ENCODE measurements at regions not wholly inside any gene's neighbourhood (a gene's known extent, or its start where the extent isn't known, plus 50 kb on each side); places are given as distances from the start of the nearest gene placed in this dataset.
A peak's percentile ranks its signal among the peaks of the same experiment; 100 is the strongest.

DNA sequence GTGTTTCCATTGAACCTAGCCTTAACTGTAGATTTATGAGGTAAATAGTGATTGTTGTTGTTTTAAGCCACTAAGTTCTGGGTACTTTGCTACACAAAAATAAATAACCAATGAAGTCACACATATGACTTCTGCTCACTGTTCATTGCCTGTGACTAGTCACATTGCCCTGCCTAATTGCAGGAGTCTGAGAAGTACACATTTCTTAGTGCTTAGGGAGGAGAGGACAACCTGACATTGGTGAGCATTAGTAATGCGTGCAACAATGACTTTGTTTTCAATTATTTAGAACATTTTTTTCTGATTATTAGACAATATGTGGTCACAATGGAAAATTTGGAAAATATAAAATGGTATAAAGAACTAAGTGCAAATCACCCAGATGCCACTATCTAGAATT, 133.2 kb upstream of the DAZL start:
- Histone ChIP-seq H3K27ac (ENCODE audit: low read depth, low read length) (no peak overlapping the region; the same call in 1 of the 2 replicates), H3K4me3 (ENCODE audit: low read depth, low read length) (no peak overlapping the region), H2AFZ (ENCODE audit: low read length, unreplicated experiment) (no peak overlapping the region), H3K36me3 (ENCODE audit: insufficient read depth, low read length) (peaks cover 3% of the 10 kb centered on the region; the same call in 1 of the 2 replicates), H3K79me2 (ENCODE audit: control insufficient read depth, insufficient read depth, low read length, unreplicated experiment) (no peaks in the 10 kb centered on the region), H3K27me3 (ENCODE audit: insufficient read depth, low read length) (no peaks in the 10 kb centered on the region), H3K4me1 (ENCODE audit: control insufficient read depth, insufficient read depth, low read length, unreplicated experiment) (peaks cover 10% of the 10 kb centered on the region)

DNA sequence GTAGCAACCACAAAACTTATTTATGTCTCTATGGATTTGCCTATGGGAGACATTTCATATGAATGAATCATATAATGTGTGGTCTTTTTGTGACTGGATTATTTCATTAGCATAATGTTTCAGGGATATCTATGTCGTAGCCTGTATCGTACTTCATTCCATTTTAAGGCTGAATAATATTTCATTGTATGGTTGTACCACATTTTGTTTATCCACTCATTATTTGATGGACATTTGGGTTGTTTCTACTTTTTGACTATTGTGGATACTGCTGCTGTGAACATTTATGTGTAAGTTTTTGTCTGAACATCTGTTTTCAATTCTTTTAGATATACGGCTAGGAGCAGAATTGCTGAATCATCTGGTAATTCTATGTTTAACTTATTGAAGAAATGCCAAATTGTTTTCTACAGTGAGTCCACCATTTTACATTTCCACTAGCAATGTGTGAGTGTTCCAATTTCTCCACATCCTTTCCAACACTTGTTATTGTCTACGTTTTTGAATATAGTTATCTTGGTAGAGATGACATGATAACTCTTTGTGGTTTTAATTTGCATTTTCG, 134.4 kb upstream of the DAZL start:
- Histone ChIP-seq H3K27me3 (ENCODE audit: insufficient read depth, low read length) (no peaks in the 10 kb centered on the region), H3K79me2 (ENCODE audit: control insufficient read depth, insufficient read depth, low read length, unreplicated experiment) (no peaks in the 10 kb centered on the region), H3K4me1 (ENCODE audit: control insufficient read depth, insufficient read depth, low read length, unreplicated experiment) (peaks cover 10% of the 10 kb centered on the region), H3K27ac (ENCODE audit: low read depth, low read length) (peak overlapping the region; percentile 74), H2AFZ (ENCODE audit: low read length, unreplicated experiment) (no peak overlapping the region), H3K36me3 (ENCODE audit: insufficient read depth, low read length) (peaks cover 3% of the 10 kb centered on the region; the same call in 1 of the 2 replicates), H3K4me3 (ENCODE audit: low read depth, low read length) (peak overlapping the region; percentile 24; the same call in 1 of the 2 replicates)

DNA sequence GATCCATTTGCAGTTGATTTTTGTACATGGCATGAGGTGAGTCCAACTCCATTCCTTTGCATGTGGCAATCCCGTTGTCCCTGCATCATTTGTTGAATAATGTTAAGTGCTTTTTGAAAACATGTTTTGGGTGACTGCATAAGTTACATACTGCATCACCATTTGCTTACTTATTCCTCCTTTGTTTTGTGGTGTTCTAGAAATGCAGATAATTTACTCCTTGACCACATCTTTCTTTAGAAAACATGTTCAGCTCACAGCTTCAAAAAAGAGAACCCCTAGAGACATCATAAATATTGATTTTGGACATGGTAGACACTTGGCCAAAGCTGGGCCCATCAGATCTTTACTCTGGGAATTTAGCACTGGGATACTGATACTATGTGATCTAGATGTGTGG, 135.3 kb upstream of the DAZL start:
- H3K27ac ChIP-seq (ENCODE audit: low read depth, low read length): peak overlapping the region; percentile 74
- peaks cover 3% of the 10 kb centered on the region; the same call in 1 of the 2 replicates for H3K36me3 ChIP-seq (ENCODE audit: insufficient read depth, low read length)
- H2AFZ ChIP-seq (ENCODE audit: low read length, unreplicated experiment): no peak overlapping the region
- H3K4me3 ChIP-seq (ENCODE audit: low read depth, low read length): no peak overlapping the region
- H3K79me2 ChIP-seq (ENCODE audit: control insufficient read depth, insufficient read depth, low read length, unreplicated experiment): no peaks in the 10 kb centered on the region
- H3K27me3 ChIP-seq (ENCODE audit: insufficient read depth, low read length): no peaks in the 10 kb centered on the region
- H3K4me1 ChIP-seq (ENCODE audit: control insufficient read depth, insufficient read depth, low read length, unreplicated experiment): peaks cover 10% of the 10 kb centered on the region

- Histone ChIP-seq H3K79me2 (ENCODE audit: control insufficient read depth, insufficient read depth, low read length, unreplicated experiment) (no peaks in the 10 kb centered on the region), H3K4me1 (ENCODE audit: control insufficient read depth, insufficient read depth, low read length, unreplicated experiment) (peaks cover 10% of the 10 kb centered on the region), H3K27ac (ENCODE audit: low read depth, low read length) (peak overlapping the region; percentile 74), H3K27me3 (ENCODE audit: insufficient read depth, low read length) (no peaks in the 10 kb centered on the region), H3K36me3 (ENCODE audit: insufficient read depth, low read length) (peaks cover 3% of the 10 kb centered on the region; the same call in 1 of the 2 replicates), H2AFZ (ENCODE audit: low read length, unreplicated experiment) (no peak overlapping the region), H3K4me3 (ENCODE audit: low read depth, low read length) (no peak overlapping the region)
Observed at GRCh38 chr3:16741103-16741758, 136.0 kb upstream of the DAZL start.

DNA sequence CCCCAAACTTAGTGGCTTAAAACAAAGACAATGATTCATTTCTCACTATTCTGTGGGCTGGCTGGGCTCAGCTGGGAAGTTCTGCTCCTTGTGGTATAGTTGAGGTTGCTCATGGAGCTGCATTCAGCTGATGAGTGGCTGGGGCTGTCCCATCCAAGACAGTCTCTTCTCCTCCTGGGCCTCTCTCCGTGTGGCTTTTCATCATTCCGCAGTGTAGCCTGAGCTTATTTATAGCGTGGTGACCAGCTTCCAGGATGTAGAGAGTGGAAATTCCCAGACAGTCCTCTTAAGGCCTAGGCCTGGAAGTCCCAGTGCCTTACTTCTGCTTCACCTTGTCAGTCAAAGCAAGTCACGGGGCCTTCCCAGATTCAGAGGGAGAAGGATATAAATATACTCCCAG, 136.7 kb upstream of the DAZL start:
- H3K4me1 ChIP-seq (ENCODE audit: control insufficient read depth, insufficient read depth, low read length, unreplicated experiment): peaks cover 10% of the 10 kb centered on the region
- H3K27ac ChIP-seq (ENCODE audit: low read depth, low read length): peak overlapping the region; percentile 74
- no peak overlapping the region for H2AFZ ChIP-seq (ENCODE audit: low read length, unreplicated experiment)
- H3K4me3 ChIP-seq (ENCODE audit: low read depth, low read length): no peak overlapping the region
- H3K27me3 ChIP-seq (ENCODE audit: insufficient read depth, low read length): no peaks in the 10 kb centered on the region
- H3K36me3 ChIP-seq (ENCODE audit: insufficient read depth, low read length): peaks cover 3% of the 10 kb centered on the region; the same call in 1 of the 2 replicates
- H3K79me2 ChIP-seq (ENCODE audit: control insufficient read depth, insufficient read depth, low read length, unreplicated experiment): no peaks in the 10 kb centered on the region

- H3K27ac ChIP-seq (ENCODE audit: low read depth, low read length): no peak overlapping the region
Observed at GRCh38 chr3:16743276-16743675, 138.1 kb upstream of the DAZL start.

DNA sequence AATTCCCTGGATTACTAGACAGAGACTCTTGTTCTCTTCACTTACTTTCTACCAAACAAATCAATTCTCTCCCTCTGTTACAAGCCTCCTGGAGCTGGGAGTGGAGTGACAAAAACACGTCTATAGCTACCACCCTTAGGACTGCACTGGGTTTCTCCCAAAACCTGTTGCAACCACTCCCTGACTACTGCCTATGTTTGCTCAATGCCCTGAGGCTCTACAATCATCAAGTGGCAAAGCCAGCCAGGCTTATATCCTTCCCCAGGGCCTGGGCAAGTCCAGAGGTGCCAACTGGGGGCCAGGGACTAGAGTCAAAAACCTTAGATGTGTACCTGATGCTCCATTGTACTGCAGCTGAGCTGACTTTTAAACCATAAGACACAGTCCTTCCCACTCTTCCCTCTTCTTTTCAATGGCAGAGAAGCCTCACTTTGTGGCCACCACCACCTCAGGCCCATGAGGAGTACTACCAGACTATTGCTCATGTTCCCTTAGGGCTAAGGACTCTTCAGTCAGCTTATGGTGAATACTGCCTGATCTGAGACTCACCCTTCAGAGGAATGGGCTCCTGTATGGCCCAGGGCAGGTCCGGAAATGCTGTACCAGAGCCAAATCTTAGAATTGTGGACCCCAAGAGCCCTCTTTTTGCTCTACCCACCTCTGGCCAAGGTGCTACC, 125.4 kb upstream of the PLCL2 start:
- Histone ChIP-seq H3K79me2 (ENCODE audit: control insufficient read depth, insufficient read depth, low read length, unreplicated experiment) (no peaks in the 10 kb centered on the region), H3K4me3 (ENCODE audit: low read depth, low read length) (no peak overlapping the region), H3K27ac (ENCODE audit: low read depth, low read length) (no peak overlapping the region), H3K36me3 (ENCODE audit: insufficient read depth, low read length) (no peaks in the 10 kb centered on the region), H2AFZ (ENCODE audit: low read length, unreplicated experiment) (no peak overlapping the region), H3K4me1 (ENCODE audit: control insufficient read depth, insufficient read depth, low read length, unreplicated experiment) (peaks cover 10% of the 10 kb centered on the region), H3K27me3 (ENCODE audit: insufficient read depth, low read length) (no peaks in the 10 kb centered on the region)

More at GRCh38 chr3:16743276-16743675, 138.1 kb upstream of the DAZL start:
- H3K4me1 ChIP-seq (ENCODE audit: control insufficient read depth, insufficient read depth, low read length, unreplicated experiment): peaks cover 10% of the 10 kb centered on the region
- H2AFZ ChIP-seq (ENCODE audit: low read length, unreplicated experiment): no peak overlapping the region
- no peaks in the 10 kb centered on the region for H3K27me3 ChIP-seq (ENCODE audit: insufficient read depth, low read length)
- H3K79me2 ChIP-seq (ENCODE audit: control insufficient read depth, insufficient read depth, low read length, unreplicated experiment): no peaks in the 10 kb centered on the region
- peaks cover 3% of the 10 kb centered on the region; the same call in 1 of the 2 replicates for H3K36me3 ChIP-seq (ENCODE audit: insufficient read depth, low read length)
- no peak overlapping the region for H3K4me3 ChIP-seq (ENCODE audit: low read depth, low read length)

DNA sequence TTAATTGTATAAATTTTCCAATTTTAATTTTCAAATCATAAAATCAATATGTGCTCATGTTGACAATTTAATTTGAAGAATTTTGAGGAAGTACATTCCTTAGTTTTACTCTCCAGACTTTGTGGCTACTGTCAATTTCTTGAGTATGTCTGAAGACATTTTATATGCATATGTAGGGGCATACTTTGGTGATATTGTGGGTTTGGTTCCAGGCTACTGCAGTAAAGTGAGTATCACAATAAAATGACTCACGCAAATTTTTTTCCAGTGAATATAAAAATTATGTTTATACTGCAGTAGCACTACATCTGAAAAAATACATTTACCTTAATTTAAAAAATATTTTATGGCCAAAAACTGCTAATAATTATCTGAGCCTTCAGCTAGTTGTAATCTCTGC, 123.2 kb upstream of the PLCL2 start:
- H3K4me3 ChIP-seq (ENCODE audit: low read depth, low read length): no peak overlapping the region
- H3K36me3 ChIP-seq (ENCODE audit: insufficient read depth, low read length): no peaks in the 10 kb centered on the region
- H3K27me3 ChIP-seq (ENCODE audit: insufficient read depth, low read length): no peaks in the 10 kb centered on the region
- peaks cover 10% of the 10 kb centered on the region for H3K4me1 ChIP-seq (ENCODE audit: control insufficient read depth, insufficient read depth, low read length, unreplicated experiment)
- H2AFZ ChIP-seq (ENCODE audit: low read length, unreplicated experiment): no peak overlapping the region
- H3K79me2 ChIP-seq (ENCODE audit: control insufficient read depth, insufficient read depth, low read length, unreplicated experiment): no peaks in the 10 kb centered on the region
- H3K27ac ChIP-seq (ENCODE audit: low read depth, low read length): peak overlapping the region; percentile 46

DNA sequence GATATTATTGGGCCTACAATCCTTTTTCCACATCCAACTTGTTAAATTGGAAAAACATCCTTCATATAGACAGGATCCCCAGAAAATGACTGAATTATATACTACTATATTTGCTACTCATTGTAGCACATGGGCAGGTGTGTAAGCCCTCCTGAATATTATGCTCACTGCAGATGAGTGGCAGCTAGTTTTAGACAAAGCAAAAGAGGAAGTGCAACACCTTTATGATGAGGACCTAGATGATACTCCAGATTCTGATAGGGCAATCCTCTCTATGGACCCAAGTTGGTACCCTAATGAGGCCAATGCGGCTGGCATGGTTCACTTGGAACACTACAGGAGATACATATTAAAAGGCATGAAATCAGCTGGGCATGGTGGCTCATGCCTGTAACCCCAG, 119.1 kb upstream of the PLCL2 start:
- Histone ChIP-seq H3K27ac (ENCODE audit: low read depth, low read length) (no peak overlapping the region), H3K36me3 (ENCODE audit: insufficient read depth, low read length) (no peaks in the 10 kb centered on the region), H3K4me1 (ENCODE audit: control insufficient read depth, insufficient read depth, low read length, unreplicated experiment) (peaks cover 10% of the 10 kb centered on the region), H3K27me3 (ENCODE audit: insufficient read depth, low read length) (no peaks in the 10 kb centered on the region), H2AFZ (ENCODE audit: low read length, unreplicated experiment) (no peak overlapping the region), H3K4me3 (ENCODE audit: low read depth, low read length) (no peak overlapping the region), H3K79me2 (ENCODE audit: control insufficient read depth, insufficient read depth, low read length, unreplicated experiment) (no peaks in the 10 kb centered on the region)

DNA sequence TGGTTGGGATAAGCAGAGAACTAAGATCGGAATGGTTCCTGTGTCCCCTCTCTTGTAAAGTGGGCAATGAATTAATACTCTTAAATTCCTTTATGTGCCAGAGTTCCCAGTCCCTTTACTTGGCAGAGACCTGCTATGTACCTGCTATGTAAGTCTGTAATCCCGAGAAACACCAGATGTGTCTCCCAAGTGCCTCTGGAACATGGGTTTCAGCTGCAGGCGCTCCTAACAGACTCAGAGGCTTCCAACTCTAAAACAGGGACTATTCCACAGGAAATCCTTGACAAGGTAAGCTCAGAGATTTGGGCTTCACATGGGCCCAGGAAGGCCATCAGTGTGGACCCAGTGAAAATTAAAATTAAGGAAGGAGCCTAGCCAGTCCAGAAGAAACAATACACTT, 117.7 kb upstream of the PLCL2 start:
- Histone ChIP-seq H3K4me3 (ENCODE audit: low read depth, low read length) (no peak overlapping the region), H2AFZ (ENCODE audit: low read length, unreplicated experiment) (no peak overlapping the region), H3K36me3 (ENCODE audit: insufficient read depth, low read length) (no peaks in the 10 kb centered on the region), H3K27me3 (ENCODE audit: insufficient read depth, low read length) (no peaks in the 10 kb centered on the region), H3K4me1 (ENCODE audit: control insufficient read depth, insufficient read depth, low read length, unreplicated experiment) (peaks cover 3% of the 10 kb centered on the region), H3K79me2 (ENCODE audit: control insufficient read depth, insufficient read depth, low read length, unreplicated experiment) (no peaks in the 10 kb centered on the region), H3K27ac (ENCODE audit: low read depth, low read length) (no peak overlapping the region)

DNA sequence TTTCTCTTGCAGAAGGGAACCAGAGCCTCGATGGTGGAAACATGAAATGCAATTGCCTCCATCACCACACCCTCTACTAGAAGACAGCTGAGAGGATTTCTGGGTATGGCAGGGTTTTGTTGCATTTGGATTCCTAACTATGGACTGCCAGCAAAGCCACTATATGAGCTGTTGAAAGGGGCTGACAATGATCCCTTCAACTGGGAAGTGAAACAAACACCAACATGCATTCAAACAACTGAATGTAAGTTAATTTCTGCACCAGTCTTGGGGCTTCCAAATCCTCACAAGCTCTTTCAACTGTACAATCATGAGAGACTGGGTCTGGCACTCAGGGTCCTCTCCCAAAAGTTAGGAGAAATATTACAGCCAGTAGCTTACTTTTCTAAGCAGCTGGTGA, 116.7 kb upstream of the PLCL2 start:
- H3K27me3 ChIP-seq (ENCODE audit: insufficient read depth, low read length): no peaks in the 10 kb centered on the region
- H3K79me2 ChIP-seq (ENCODE audit: control insufficient read depth, insufficient read depth, low read length, unreplicated experiment): no peaks in the 10 kb centered on the region
- H2AFZ ChIP-seq (ENCODE audit: low read length, unreplicated experiment): no peak overlapping the region
- no peak overlapping the region for H3K27ac ChIP-seq (ENCODE audit: low read depth, low read length)
- no peaks in the 10 kb centered on the region for H3K4me1 ChIP-seq (ENCODE audit: control insufficient read depth, insufficient read depth, low read length, unreplicated experiment)
- no peak overlapping the region for H3K4me3 ChIP-seq (ENCODE audit: low read depth, low read length)
- H3K36me3 ChIP-seq (ENCODE audit: insufficient read depth, low read length): no peaks in the 10 kb centered on the region

All from ACC112 (cell line).